MV-4-11 (cell line): ENCODE measurements at regions not wholly inside any gene's neighbourhood (a gene's known extent, or its start where the extent isn't known, plus 50 kb on each side); places are given as distances from the start of the nearest gene placed in this dataset.

Experiments
- DNase-seq: peaks from one replicate; lab custom pipeline; 2025; lab: John Stamatoyannopoulos, UW

DNA sequence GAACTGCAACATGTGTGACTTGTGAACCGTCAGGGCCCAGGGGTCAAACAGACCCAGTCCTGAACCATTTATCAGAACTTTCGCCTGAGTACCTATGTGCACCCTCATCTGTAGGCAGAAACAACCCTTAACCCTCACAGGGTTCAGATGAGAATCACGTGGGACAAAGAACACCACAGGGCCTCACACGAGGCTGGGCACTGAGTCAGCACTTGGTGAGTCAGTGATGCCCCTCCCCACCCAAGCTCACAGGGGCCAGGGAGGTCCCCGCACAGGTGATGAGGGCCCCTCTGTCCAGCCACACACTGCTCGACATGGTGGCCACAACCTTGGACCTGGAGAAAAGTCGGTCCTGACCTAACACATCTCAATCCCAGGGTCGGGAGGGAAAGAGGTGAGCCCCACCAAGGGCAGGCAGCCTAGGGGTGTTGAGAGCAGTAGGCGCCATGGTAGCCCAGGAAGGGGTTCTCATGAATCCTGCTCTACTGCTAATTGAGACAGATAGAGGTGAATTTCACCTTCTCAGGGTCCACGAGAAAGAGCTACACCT lies 176.4 kb downstream of the SHANK2 start:
- DNase-seq = no peak

DNA sequence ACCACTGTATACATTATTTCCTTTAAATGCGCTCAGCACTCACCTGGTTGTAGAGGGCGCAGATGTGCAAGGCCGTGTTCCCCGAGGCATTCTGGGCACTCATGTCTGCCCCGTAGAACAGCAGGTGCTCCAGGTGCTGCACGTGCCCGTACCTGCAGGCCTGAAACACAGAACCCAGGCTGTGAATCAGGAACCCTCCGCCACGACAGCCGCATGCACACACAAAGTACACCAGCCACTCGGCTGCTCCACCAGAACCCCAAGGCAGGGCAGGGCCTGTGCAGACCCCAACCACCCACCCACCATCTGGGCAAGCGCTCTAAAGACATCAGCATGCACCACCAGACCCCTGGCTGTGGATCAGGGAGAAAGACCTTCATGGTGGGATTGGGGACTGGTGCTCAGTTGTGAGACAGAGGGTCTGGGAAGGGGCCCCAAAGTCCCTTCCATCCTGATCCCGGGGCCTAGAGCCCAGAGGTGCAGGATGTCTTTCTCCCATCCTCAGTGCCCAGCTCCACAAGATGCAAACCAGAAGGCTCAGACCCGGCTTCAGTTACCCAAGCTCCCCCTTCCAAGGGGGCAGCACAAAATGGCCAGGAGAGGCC lies 177.2 kb downstream of the SHANK2 start:
- DNase-seq = no peak

GRCh38 chr11:71071736-71072509 lies 180.5 kb downstream of the SHANK2 start:
- no peak for DNase-seq

DNA sequence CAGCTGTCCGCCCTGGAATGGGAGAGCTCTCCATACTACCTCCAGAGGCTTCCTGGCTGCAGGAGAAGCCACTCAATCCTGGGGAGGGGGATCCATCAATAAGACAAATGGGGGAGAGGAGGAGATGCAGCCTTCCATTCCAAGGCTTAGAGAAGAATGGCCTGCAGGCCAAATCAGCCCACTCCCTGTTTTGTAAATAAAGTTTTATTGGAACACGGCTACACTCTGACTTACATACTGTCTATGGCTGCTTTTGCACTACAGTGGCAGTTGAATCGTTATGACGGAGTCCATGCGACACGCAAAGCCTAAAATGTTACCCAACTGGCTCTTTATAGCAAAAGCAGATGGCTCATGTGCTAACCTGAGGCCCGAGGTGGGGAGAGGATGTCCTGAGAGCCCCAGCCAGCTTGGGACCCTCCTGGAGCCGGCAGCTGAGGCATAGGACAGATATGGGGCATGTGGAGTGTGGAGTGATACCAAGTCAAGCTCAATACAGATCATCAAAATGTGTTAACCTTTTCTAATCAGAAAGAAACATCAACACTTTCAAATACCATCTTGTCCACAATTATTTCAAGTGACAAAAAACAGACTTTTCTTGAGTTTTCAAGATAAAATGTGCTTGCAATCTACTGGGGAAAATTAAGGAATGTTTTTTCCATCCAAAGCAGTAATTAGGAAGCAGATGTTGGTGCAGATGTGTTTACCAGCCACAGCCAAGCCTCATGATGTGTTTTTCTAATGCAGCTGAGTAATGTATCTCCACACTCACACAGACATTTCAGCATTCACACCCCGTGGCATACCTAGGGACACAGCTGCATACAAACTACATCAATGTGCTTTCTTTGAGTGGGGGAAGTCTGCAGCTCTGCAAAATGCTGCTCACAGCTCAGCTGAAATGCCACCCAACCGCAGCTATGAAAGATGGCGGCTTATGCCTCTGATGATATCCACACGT lies 181.6 kb downstream of the SHANK2 start:
- DNase-seq = no peak

DNA sequence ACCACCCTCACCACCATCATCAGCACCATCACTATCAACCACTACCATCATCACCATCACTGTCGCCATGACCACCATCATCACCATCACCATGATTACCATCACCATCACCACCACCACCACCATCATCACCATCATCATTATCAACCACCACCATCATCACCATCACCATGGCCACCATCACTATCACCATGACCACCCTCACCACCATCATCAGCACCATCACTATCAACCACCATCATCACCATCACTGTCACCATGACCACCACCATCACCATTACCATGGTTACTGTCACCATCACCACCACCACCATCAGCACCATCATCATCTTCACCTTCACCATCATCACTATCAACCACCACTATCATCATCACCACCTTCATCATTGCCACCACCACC lies 183.4 kb downstream of the SHANK2 start:
- DNase-seq = no peak

DNA sequence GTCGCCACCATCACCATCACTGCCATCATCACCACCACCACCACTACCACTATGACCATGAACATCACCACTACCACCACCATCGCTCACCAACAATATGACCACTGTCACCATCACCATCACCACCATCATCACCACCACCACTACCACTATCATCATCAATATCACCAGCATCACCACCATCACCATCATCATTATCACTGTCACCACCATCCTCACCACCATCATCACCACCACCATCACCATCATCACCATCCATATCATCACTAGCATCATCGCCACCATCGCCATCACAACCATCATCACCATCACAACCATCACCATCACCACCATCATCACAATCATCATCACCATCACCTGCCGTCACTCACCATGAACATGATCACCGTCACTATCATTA lies 184.6 kb downstream of the SHANK2 start:
- no peak for DNase-seq

- DNase-seq = peak; percentile 58
Observed at GRCh38 chr11:71066311-71066710, 186.1 kb downstream of the SHANK2 start.

GRCh38 chr11:71065841-71066240 lies 186.5 kb downstream of the SHANK2 start:
- no peak for DNase-seq

DNA sequence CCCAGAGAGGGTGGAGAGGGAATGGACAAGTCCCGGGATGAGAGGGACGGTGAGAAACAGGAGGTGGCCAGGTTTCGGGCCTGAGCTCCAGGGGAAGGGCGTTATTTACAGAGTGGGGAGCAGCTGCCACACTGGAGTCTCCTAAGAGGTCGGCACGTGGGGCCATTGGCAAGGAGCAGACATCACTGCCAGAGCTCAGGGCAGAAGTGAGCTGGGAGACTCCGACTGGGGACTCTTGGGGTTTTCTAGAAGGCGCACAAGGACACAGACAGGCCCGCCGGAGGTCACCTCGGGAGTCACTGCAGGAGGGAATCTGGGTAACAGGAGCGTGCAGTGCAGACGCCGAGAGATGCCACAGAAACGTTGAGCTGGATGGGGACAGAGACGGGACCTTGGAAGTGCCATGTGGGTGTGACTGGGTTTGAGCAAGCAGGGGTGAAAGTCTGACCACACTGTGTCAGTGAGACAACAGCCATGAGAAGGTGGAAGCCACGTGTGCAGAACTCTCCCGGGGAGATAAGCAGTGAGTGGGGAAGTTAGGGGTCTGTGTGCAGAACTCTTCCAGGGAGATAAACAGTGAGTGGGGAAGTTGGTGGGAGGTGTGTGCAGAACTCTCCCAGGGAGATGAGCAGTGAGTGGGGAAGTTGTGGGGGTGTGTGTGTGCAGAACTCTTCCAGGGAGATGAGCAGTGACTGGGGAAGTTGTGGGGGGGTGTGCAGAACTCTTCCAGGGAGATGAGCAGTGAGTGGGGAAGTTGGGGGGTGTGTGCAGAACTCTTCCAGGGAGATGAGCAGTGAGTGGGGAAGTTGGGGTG lies 187.5 kb downstream of the SHANK2 start:
- no peak for DNase-seq

GRCh38 chr11:71064183-71064582 lies 188.2 kb downstream of the SHANK2 start:
- DNase-seq = no peak

DNA sequence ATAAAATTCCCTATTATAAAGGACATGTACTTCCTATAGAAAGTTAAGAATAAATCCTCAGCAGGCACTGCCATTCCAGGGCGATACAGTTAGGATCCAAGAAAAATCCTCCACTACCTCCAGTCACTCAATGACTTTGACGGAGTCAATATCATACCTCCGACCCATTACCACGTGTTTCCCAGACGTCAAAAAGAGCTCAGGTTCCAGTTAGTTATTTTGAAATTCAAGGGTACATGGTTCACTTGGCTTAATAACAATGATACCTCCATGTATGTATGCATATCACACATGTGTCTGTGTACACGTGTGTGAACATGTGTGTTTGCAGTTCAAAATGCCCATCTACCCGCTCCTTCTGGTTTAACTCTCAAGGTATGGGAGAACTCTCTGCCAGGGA lies 189.2 kb downstream of the SHANK2 start:
- DNase-seq = no peak

DNA sequence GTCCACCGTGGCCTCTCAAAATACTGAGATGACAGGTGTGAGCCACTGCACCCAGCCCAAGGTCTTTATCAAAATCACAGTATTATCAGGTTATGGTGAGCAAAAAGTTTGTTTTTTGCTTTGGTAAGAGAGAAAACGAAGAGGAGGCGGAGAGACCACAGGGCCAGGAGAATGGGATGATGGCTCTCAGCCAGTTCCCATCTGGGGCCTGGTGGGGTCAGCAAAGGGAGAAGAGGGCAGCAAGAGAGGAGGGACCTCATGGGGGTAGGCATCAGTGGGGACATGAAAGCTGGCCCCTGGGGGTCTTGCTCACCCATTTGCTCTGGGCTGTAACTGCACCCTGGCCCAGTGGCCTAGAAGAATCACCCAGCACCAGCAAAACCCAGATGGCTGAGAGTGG lies 190.2 kb downstream of the SHANK2 start:
- DNase-seq = no peak

GRCh38 chr11:71060391-71060791 lies 192.0 kb downstream of the SHANK2 start:
- no peak for DNase-seq

- DNase-seq = no peak
Observed at GRCh38 chr11:71059662-71060061, 192.7 kb downstream of the SHANK2 start.

DNA sequence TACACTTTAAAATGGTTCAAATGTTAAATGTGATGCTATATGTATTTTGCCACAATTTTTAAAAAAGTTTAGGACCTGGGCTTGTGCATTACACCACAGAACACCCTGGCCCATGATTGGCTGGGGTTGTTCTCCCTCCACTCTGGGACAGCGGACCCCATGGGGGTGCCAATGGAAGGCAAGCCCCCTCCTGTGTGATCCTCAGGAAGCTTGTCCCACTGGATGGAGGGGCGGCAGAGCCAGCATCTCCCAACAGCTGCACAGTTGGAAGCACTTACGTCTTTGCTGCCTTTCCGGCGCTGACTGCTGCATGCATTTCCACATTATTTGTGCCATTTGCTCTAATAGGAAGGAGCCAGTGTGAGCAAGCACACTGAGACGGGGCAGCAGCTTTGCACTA lies 196.5 kb downstream of the SHANK2 start:
- no peak for DNase-seq
